Liver (tissue), 8 donors: ENCODE measurements at regions not wholly inside any gene's neighbourhood (a gene's known extent, or its start where the extent isn't known, plus 50 kb on each side); places are given as distances from the start of the nearest gene placed in this dataset.

Source experiments
- DNase-seq: peaks from one replicate; pipeline ENCODE4 v3.0.0-alpha.2; 2017; ENCODE audit warnings: low spot score
- H3K27ac ChIP-seq, 2 donors: one replicate each; pipeline ENCODE4 v1.7.0; 2013; ENCODE audit warnings: inconsistent platforms in 2 of 2, low read length in 2 of 2, control low read depth in 1 of 2, low read depth in 1 of 2, mild to moderate bottlenecking in 1 of 2
- H3K27me3 ChIP-seq, 4 donors: one replicate each; pipeline versions ENCODE4 v1.6.1 to v1.7.0; 2013; ENCODE audit warnings: low read length in 3 of 4, inconsistent platforms in 1 of 4, mild to moderate bottlenecking in 1 of 4, moderate library complexity in 1 of 4; ENCODE audit not compliant: control insufficient read depth in 4 of 4, insufficient read depth in 4 of 4
- H3K36me3 ChIP-seq, 4 donors: one replicate each; pipeline versions ENCODE4 v1.6.1 to v1.7.0; 2013; ENCODE audit warnings: low read length in 3 of 4, mild to moderate bottlenecking in 3 of 4, low read depth in 1 of 4, moderate library complexity in 1 of 4; ENCODE audit not compliant: control insufficient read depth in 4 of 4, insufficient read depth in 3 of 4
- H3K4me1 ChIP-seq, 4 donors: one replicate each; pipeline versions ENCODE4 v1.6.1 to v1.7.0; 2013; ENCODE audit warnings: low read length in 3 of 4, mild to moderate bottlenecking in 3 of 4, moderate library complexity in 1 of 4; ENCODE audit not compliant: control insufficient read depth in 4 of 4, insufficient read depth in 4 of 4
- H3K4me3 ChIP-seq, 3 donors: one replicate each; pipeline versions ENCODE4 v1.6.1 to v1.7.0; 2013; ENCODE audit warnings: low read length in 3 of 3, control low read depth in 1 of 3, low read depth in 1 of 3, mild to moderate bottlenecking in 1 of 3
- H3K9ac ChIP-seq, 2 donors: one replicate each; pipeline ENCODE4 v1.7.0; 2013; ENCODE audit warnings: low read length in 2 of 2, mild to moderate bottlenecking in 2 of 2, moderate library complexity in 2 of 2, control low read depth in 1 of 2, low read depth in 1 of 2
- H3K9me3 ChIP-seq, 4 donors: one replicate each; pipeline versions ENCODE4 v1.6.1 to v1.7.0; 2013; ENCODE audit warnings: low read length in 3 of 4; ENCODE audit not compliant: control insufficient read depth in 4 of 4
- EGR1 ChIP-seq, 2 donors: IDR thresholded peaks; 2 replicates each; pipeline ENCODE4 v1.6.1; 2016 to 2018; ENCODE audit warnings: antibody characterized with exemption in 2 of 2, low read depth in 2 of 2
- FOXA1 ChIP-seq: IDR thresholded peaks from 2 replicates; pipeline ENCODE4 v1.6.1; 2016; ENCODE audit warnings: antibody characterized with exemption
- FOXA2 ChIP-seq: IDR thresholded peaks from 2 replicates; pipeline ENCODE4 v1.6.1; 2016; ENCODE audit warnings: antibody characterized with exemption
- GABPA ChIP-seq, 2 donors: IDR thresholded peaks in 1 of 2; conservative IDR thresholded peaks in 1 of 2; 2 replicates each; pipeline ENCODE4 v1.6.1; 2016; ENCODE audit warnings: antibody characterized with exemption in 2 of 2, mild to moderate bottlenecking in 1 of 2, moderate library complexity in 1 of 2
- HNF4A ChIP-seq, 2 donors: conservative IDR thresholded peaks; 2 replicates each; pipeline ENCODE4 v1.6.1; 2016; ENCODE audit warnings: antibody characterized with exemption in 2 of 2, mild to moderate bottlenecking in 2 of 2
- HNF4G ChIP-seq: IDR thresholded peaks from 2 replicates; pipeline ENCODE4 v1.6.1; 2016; ENCODE audit warnings: antibody characterized with exemption
- JUND ChIP-seq, 2 donors: IDR thresholded peaks; 2 replicates each; pipeline ENCODE4 v1.6.1; 2016; ENCODE audit warnings: antibody characterized with exemption in 2 of 2
- RAD21 ChIP-seq, 2 donors: IDR thresholded peaks; 2 replicates each; pipeline ENCODE4 v1.6.1; 2016; ENCODE audit warnings: antibody characterized with exemption in 2 of 2, mild to moderate bottlenecking in 2 of 2
- RXRA ChIP-seq, 2 donors: IDR thresholded peaks; 2 replicates each; pipeline ENCODE4 v1.6.1; 2017 to 2018; ENCODE audit warnings: antibody characterized with exemption in 2 of 2, mild to moderate bottlenecking in 1 of 2
- SP1 ChIP-seq: IDR thresholded peaks from 2 replicates; pipeline ENCODE4 v1.6.1; 2018; ENCODE audit warnings: antibody characterized with exemption, mild to moderate bottlenecking
- TAF1 ChIP-seq: conservative IDR thresholded peaks from 2 replicates; pipeline ENCODE4 v1.6.1; 2016; ENCODE audit warnings: antibody characterized with exemption, mild to moderate bottlenecking
- YY1 ChIP-seq: IDR thresholded peaks from 2 replicates; pipeline ENCODE4 v1.6.1; 2016; ENCODE audit warnings: antibody characterized with exemption, mild to moderate bottlenecking
- WGBS: extraction: QIAGEN DNeasy Blood & Tissue Kit; methylation state at CpG from one replicate; pipeline ENCODE4 v1.1.7; 2013; 5-methylcytosine and 5-hydroxymethylcytosine counted together
- TF ChIP-seq, protein P1 (sequence below): IDR thresholded peaks from 2 replicates; pipeline ENCODE4 v1.6.1; 2016; ENCODE audit warnings: antibody characterized with exemption
- TF ChIP-seq, protein P2 (sequence below): fragments of 150-350 bp; IDR thresholded peaks from 2 replicates; pipeline ENCODE4 v1.5.1; 2017; ENCODE audit warnings: improper control_type of control experiment, low read depth, low read length; ENCODE audit not compliant: missing input control
- TF ChIP-seq, protein P3 (sequence below): IDR thresholded peaks from 2 replicates; pipeline ENCODE4 v1.6.1; 2016; ENCODE audit warnings: antibody characterized with exemption
- TF ChIP-seq, protein P4 (sequence below): IDR thresholded peaks from 2 replicates; pipeline ENCODE4 v1.6.1; 2016; ENCODE audit warnings: antibody characterized with exemption
- donor health status: healthy.
- donor health status: healthy.
- donor health status: healthy.
- donor health status: healthy.
- donor health status: healthy.

DNA sequence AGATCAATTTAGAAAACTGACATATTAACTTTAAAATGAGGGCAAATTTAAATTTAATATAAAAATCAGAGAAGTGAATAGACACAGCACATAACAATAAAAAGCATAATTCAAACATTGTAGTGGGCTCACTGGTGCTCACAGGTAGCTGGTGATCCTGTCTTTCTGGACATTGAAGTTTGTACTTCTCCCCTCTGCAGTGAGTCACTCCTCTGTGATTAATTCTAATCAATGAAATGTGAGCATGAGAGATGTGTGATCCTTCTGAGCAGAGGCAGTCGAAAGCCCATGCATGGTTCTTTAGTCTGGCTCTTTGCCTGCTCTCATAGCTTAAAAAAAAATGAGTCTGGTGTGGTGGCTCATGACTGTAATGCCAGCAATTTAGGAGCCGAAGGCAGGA lies 59.0 kb upstream of the RERGL start:
- Histone ChIP-seq H3K36me3 (no peaks in the 10 kb centered on the region), H3K4me3 (no peak overlapping the region), H3K9ac (peak overlapping the region in 1 of 2 donors; percentile 28), H3K27ac (peak overlapping the region; percentile 46 to 49), H3K27me3 (no peaks in the 10 kb centered on the region), H3K9me3 (no peaks in the 10 kb centered on the region), H3K4me1 (peaks cover 0 to 11% (median 6%) of the 10 kb centered on the region in 4 donors)
- TF ChIP-seq, protein P1, sequence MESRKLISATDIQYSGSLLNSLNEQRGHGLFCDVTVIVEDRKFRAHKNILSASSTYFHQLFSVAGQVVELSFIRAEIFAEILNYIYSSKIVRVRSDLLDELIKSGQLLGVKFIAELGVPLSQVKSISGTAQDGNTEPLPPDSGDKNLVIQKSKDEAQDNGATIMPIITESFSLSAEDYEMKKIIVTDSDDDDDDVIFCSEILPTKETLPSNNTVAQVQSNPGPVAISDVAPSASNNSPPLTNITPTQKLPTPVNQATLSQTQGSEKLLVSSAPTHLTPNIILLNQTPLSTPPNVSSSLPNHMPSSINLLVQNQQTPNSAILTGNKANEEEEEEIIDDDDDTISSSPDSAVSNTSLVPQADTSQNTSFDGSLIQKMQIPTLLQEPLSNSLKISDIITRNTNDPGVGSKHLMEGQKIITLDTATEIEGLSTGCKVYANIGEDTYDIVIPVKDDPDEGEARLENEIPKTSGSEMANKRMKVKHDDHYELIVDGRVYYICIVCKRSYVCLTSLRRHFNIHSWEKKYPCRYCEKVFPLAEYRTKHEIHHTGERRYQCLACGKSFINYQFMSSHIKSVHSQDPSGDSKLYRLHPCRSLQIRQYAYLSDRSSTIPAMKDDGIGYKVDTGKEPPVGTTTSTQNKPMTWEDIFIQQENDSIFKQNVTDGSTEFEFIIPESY: peak; percentile 50
- TF ChIP-seq HNF4A (conservative IDR thresholded peaks at IDR 0.05): peak; percentile 81 to 91
- peak; percentile 32 for TF ChIP-seq HNF4G
- peak; percentile 20 for TF ChIP-seq FOXA2
- no peak for TF ChIP-seq GABPA (IDR thresholded peaks at IDR 0.05 in 1 of 2, conservative IDR thresholded peaks at IDR 0.05 in 1 of 2)
- TF ChIP-seq RAD21 (IDR thresholded peaks at IDR 0.05): no peak
- TF ChIP-seq, protein P2, sequence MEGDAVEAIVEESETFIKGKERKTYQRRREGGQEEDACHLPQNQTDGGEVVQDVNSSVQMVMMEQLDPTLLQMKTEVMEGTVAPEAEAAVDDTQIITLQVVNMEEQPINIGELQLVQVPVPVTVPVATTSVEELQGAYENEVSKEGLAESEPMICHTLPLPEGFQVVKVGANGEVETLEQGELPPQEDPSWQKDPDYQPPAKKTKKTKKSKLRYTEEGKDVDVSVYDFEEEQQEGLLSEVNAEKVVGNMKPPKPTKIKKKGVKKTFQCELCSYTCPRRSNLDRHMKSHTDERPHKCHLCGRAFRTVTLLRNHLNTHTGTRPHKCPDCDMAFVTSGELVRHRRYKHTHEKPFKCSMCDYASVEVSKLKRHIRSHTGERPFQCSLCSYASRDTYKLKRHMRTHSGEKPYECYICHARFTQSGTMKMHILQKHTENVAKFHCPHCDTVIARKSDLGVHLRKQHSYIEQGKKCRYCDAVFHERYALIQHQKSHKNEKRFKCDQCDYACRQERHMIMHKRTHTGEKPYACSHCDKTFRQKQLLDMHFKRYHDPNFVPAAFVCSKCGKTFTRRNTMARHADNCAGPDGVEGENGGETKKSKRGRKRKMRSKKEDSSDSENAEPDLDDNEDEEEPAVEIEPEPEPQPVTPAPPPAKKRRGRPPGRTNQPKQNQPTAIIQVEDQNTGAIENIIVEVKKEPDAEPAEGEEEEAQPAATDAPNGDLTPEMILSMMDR: no peak
- TF ChIP-seq YY1: peak; percentile 53
- TF ChIP-seq SP1: peak; percentile 64
- TF ChIP-seq JUND (IDR thresholded peaks at IDR 0.05): peak; percentile 94 to 97
- TF ChIP-seq, protein P3, sequence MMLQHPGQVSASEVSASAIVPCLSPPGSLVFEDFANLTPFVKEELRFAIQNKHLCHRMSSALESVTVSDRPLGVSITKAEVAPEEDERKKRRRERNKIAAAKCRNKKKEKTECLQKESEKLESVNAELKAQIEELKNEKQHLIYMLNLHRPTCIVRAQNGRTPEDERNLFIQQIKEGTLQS: peak; percentile 84
- TF ChIP-seq RXRA (IDR thresholded peaks at IDR 0.05): peak in 1 of 2 donors; percentile 46
- TF ChIP-seq, protein P4, sequence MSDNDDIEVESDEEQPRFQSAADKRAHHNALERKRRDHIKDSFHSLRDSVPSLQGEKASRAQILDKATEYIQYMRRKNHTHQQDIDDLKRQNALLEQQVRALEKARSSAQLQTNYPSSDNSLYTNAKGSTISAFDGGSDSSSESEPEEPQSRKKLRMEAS: peak; percentile 43
- TF ChIP-seq EGR1 (IDR thresholded peaks at IDR 0.05; ENCODE audit: low read depth in 2 of 2): no peak
- no peak for TF ChIP-seq TAF1
- no peak for DNase-seq
- 52% methylated on average over 2 of the region's 2 CpGs for WGBS

DNA sequence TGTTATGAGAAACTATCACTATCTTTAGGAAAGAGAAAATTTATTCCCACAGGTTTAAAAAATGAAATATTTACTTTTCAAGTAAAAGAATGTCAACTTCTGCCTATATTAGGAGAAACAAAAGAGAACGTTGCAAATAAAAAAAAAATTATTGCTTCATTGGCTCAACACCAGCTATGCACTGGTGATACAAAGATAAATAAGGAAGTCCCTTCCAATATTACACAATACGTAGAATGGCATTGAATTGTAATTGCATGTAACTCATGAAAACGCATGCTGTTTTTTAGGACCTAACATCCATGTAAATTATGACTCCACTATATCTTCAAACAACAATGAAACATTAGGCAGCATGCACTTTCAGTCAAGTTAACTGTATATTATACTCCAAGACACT lies 56.4 kb upstream of the RERGL start:
- Histone ChIP-seq H3K36me3 (no peaks in the 10 kb centered on the region), H3K9ac (no peak overlapping the region), H3K27me3 (no peaks in the 10 kb centered on the region), H3K9me3 (no peaks in the 10 kb centered on the region), H3K4me3 (no peak overlapping the region), H3K27ac (peak overlapping the region; percentile 42 to 72), H3K4me1 (peaks cover 0 to 12% (median 7%) of the 10 kb centered on the region in 4 donors)
- WGBS: 14% methylated on average over 3 of the region's 3 CpGs
- no peak for DNase-seq
- TF ChIP-seq, protein P3: peak; percentile 27
- TF ChIP-seq FOXA1 (peak; percentile 43), JUND (IDR thresholded peaks at IDR 0.05) (peak in 1 of 2 donors; percentile 35), TAF1 (no peak), YY1 (peak; percentile 12), SP1 (peak; percentile 30), FOXA2 (peak; percentile 80), EGR1 (IDR thresholded peaks at IDR 0.05; ENCODE audit: low read depth in 2 of 2) (no peak), HNF4A (conservative IDR thresholded peaks at IDR 0.05) (peak; percentile 32 to 34), RXRA (IDR thresholded peaks at IDR 0.05) (no peak)
- TF ChIP-seq, protein P1: peak; percentile 24
- TF ChIP-seq, protein P2: no peak
